WTC11 (cell line): ENCODE measurements at regions not wholly inside any gene's neighbourhood (a gene's known extent, or its start where the extent isn't known, plus 50 kb on each side); places are given as distances from the start of the nearest gene placed in this dataset.

ENCODE experiments used
- FOXJ3 ChIP-seq: sonication (generic); formaldehyde crosslinking; IDR thresholded peaks from 2 replicates; pipeline ENCODE4 v1.9.0; 2021; ENCODE audit warnings: missing genetic modification reagents, mild to moderate bottlenecking, borderline replicate concordance
- NFYB ChIP-seq: sonication (generic); formaldehyde crosslinking; conservative IDR thresholded peaks from 2 replicates; pipeline ENCODE4 v1.8.0; 2022; ENCODE audit warnings: low read depth, missing genetic modification reagents
- ZNF138 ChIP-seq: sonication (generic); formaldehyde crosslinking; conservative IDR thresholded peaks from 2 replicates; pipeline ENCODE4 v1.8.1; 2022; ENCODE audit warnings: mild to moderate bottlenecking, moderate library complexity, missing genetic modification reagents
- ZNF423 ChIP-seq: fragments of 250-450 bp; sonication (Bioruptor Pico); IDR thresholded peaks from 2 replicates; pipeline ENCODE4 v2.1.2; 2022; ENCODE audit warnings: mild to moderate bottlenecking, moderate library complexity
- TF ChIP-seq, protein P1 (sequence below): fragments of 200-600 bp; IDR thresholded peaks from 2 replicates; pipeline ENCODE4 v1.8.0; 2022; ENCODE audit warnings: antibody characterized with exemption

DNA sequence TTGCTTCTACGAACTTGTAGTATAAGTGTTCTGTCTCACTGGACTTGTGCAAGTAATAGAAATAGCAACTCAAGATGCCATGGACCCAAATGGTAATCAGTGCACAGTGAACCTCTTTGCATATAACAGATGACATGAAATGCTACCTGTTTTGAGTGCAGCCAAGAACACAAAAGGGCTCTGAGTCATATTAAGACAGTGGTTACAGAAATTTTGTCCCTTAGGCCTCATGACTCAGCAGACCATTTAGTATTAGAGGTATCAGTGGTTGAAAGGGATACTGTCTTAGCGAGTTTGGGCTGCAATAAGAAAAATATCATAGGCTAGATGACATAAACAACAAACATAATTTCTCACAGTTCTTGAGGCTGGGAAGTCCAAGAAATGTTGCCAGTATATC is 502.9 kb upstream of the PCDH10 start:
- no peak for TF ChIP-seq ZNF138 (CRISPR knock-in tag)
- TF ChIP-seq, protein P1, sequence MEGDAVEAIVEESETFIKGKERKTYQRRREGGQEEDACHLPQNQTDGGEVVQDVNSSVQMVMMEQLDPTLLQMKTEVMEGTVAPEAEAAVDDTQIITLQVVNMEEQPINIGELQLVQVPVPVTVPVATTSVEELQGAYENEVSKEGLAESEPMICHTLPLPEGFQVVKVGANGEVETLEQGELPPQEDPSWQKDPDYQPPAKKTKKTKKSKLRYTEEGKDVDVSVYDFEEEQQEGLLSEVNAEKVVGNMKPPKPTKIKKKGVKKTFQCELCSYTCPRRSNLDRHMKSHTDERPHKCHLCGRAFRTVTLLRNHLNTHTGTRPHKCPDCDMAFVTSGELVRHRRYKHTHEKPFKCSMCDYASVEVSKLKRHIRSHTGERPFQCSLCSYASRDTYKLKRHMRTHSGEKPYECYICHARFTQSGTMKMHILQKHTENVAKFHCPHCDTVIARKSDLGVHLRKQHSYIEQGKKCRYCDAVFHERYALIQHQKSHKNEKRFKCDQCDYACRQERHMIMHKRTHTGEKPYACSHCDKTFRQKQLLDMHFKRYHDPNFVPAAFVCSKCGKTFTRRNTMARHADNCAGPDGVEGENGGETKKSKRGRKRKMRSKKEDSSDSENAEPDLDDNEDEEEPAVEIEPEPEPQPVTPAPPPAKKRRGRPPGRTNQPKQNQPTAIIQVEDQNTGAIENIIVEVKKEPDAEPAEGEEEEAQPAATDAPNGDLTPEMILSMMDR, result no peak
- TF ChIP-seq NFYB (CRISPR knock-in tag), result no peak
- TF ChIP-seq ZNF423 (CRISPR knock-in tag), result no peak
- no peak for TF ChIP-seq FOXJ3 (CRISPR knock-in tag)
